OCI-LY1 (cell line): ENCODE measurements at regions not wholly inside any gene's neighbourhood (a gene's known extent, or its start where the extent isn't known, plus 50 kb on each side); places are given as distances from the start of the nearest gene placed in this dataset.

Source experiments
- H2AFZ ChIP-seq: fragments of 200-600 bp; sonication (generic), shearing (Covaris generic); 2 replicates; pipeline ENCODE4 v1.6.0; 2014; ENCODE audit warnings: antibody characterized with exemption, mild to moderate bottlenecking, low read length
- H3F3A ChIP-seq: fragments of 200-600 bp; sonication (generic), shearing (Covaris generic); 2 replicates; pipeline ENCODE4 v1.6.0; 2014; ENCODE audit warnings: mild to moderate bottlenecking, antibody characterized with exemption, low read length, moderate library complexity; ENCODE audit not compliant: insufficient read depth
- H3K27ac ChIP-seq: fragments of 200-600 bp; sonication (generic); 2 replicates; pipeline ENCODE4 v1.5.1; 2014; ENCODE audit warnings: low read length, mixed run types, mild to moderate bottlenecking, low read depth; ENCODE audit not compliant: poor library complexity, severe bottlenecking
- H3K27me3 ChIP-seq: fragments of 200-600 bp; sonication (generic); 2 replicates; pipeline ENCODE4 v1.6.0; 2014; ENCODE audit warnings: antibody characterized with exemption, mild to moderate bottlenecking, low read length, moderate library complexity; ENCODE audit not compliant: insufficient read depth
- H3K36me3 ChIP-seq: fragments of 200-600 bp; sonication (generic); 2 replicates; pipeline ENCODE4 v1.6.1; 2014; ENCODE audit warnings: mild to moderate bottlenecking, antibody characterized with exemption, low read length, moderate library complexity, mixed read lengths; ENCODE audit not compliant: insufficient read depth
- H3K4me1 ChIP-seq: fragments of 200-600 bp; sonication (generic); 2 replicates; pipeline ENCODE4 v1.5.1; 2014; ENCODE audit warnings: mild to moderate bottlenecking, low read length, moderate library complexity; ENCODE audit not compliant: insufficient read depth, severe bottlenecking
- H3K4me2 ChIP-seq: fragments of 200-600 bp; sonication (generic), shearing (Covaris generic); 2 replicates; pipeline ENCODE4 v1.6.1; 2014; ENCODE audit warnings: low read length
- H3K4me3 ChIP-seq: fragments of 200-600 bp; sonication (generic); 2 replicates; pipeline ENCODE4 v1.5.1; 2014; ENCODE audit warnings: low read length, low read depth, mild to moderate bottlenecking, mixed read lengths; ENCODE audit not compliant: poor library complexity, severe bottlenecking
- H3K79me2 ChIP-seq: fragments of 200-600 bp; shearing (Covaris generic); 2 replicates; pipeline ENCODE4 v1.6.1; 2016; ENCODE audit warnings: mixed run types, low read length, mixed read lengths; ENCODE audit not compliant: insufficient read depth
- H3K9ac ChIP-seq: fragments of 200-600 bp; sonication (generic), shearing (Covaris generic); 2 replicates; pipeline ENCODE4 v1.6.1; 2014; ENCODE audit warnings: mild to moderate bottlenecking, low read length, mixed read lengths
- H3K9me2 ChIP-seq: fragments of 200-600 bp; sonication (generic), shearing (Covaris generic); 2 replicates; pipeline ENCODE4 v1.6.1; 2014; ENCODE audit warnings: low read depth, mild to moderate bottlenecking, low read length, mixed read lengths
- H3K9me3 ChIP-seq: fragments of 200-600 bp; shearing (Covaris generic); 2 replicates; pipeline ENCODE4 v1.6.1; 2014; ENCODE audit warnings: low read length, mixed read lengths
- H4K20me1 ChIP-seq: fragments of 200-600 bp; sonication (generic), shearing (Covaris generic); 2 replicates; pipeline ENCODE4 v1.6.0; 2016; ENCODE audit warnings: mild to moderate bottlenecking, low read length; ENCODE audit not compliant: insufficient read depth
- EZH2 ChIP-seq: fragments of 200-600 bp; sonication (generic), shearing (Covaris generic); IDR thresholded peaks from 2 replicates; pipeline ENCODE4 v1.8.0; 2017; ENCODE audit warnings: borderline replicate concordance, mixed run types, mild to moderate bottlenecking, antibody characterized with exemption, low read length, moderate library complexity, mixed read lengths
- TF ChIP-seq, protein P1 (sequence below): fragments of 200-600 bp; sonication (generic), shearing (Covaris generic); IDR thresholded peaks from 2 replicates; pipeline ENCODE4 v1.5.1; 2017; ENCODE audit warnings: mild to moderate bottlenecking, antibody characterized with exemption, low read length, moderate library complexity, mixed read lengths

DNA sequence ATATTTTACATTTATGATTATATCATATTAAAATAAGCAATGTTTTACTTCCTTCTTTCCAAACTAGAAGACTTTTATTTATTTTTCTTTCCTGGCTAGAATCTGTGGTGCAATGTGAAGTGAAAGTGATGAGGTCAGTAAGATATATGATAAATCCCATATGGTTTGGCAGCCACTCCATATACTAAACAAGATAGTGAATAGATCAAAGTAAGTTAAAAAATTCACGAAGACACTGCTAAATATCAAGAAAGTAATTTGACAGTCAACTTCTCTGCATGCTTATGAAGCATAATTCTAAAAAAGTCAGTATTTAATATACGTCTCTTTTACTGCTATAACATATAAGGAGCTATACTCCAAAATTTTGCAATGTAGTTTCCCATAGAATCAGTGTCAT is 972.8 kb downstream of the DTWD2 start:
- no peaks in the 10 kb centered on the region for H3K27me3 ChIP-seq
- H3K9me2 ChIP-seq, result no peaks in the 10 kb centered on the region
- H2AFZ ChIP-seq, result no peak overlapping the region
- H3K4me3 ChIP-seq, result no peak overlapping the region
- no peaks in the 10 kb centered on the region for H3F3A ChIP-seq
- no peaks in the 10 kb centered on the region for H3K4me1 ChIP-seq
- no peaks in the 10 kb centered on the region for H3K79me2 ChIP-seq
- H3K27ac ChIP-seq, result no peak overlapping the region
- no peak overlapping the region for H3K4me2 ChIP-seq
- H3K36me3 ChIP-seq, result no peaks in the 10 kb centered on the region
- TF ChIP-seq EZH2, result no peak
- TF ChIP-seq, protein P1, sequence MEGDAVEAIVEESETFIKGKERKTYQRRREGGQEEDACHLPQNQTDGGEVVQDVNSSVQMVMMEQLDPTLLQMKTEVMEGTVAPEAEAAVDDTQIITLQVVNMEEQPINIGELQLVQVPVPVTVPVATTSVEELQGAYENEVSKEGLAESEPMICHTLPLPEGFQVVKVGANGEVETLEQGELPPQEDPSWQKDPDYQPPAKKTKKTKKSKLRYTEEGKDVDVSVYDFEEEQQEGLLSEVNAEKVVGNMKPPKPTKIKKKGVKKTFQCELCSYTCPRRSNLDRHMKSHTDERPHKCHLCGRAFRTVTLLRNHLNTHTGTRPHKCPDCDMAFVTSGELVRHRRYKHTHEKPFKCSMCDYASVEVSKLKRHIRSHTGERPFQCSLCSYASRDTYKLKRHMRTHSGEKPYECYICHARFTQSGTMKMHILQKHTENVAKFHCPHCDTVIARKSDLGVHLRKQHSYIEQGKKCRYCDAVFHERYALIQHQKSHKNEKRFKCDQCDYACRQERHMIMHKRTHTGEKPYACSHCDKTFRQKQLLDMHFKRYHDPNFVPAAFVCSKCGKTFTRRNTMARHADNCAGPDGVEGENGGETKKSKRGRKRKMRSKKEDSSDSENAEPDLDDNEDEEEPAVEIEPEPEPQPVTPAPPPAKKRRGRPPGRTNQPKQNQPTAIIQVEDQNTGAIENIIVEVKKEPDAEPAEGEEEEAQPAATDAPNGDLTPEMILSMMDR, result no peak
- no peaks in the 10 kb centered on the region for H4K20me1 ChIP-seq
- H3K9me3 ChIP-seq, result no peaks in the 10 kb centered on the region
- no peak overlapping the region for H3K9ac ChIP-seq

GRCh38 chr5:118009741-118010297 is 978.5 kb downstream of the DTWD2 start:
- Histone ChIP-seq H2AFZ (no peak overlapping the region), H3K9me3 (no peaks in the 10 kb centered on the region), H4K20me1 (no peaks in the 10 kb centered on the region), H3K9me2 (no peaks in the 10 kb centered on the region), H3K27me3 (no peaks in the 10 kb centered on the region), H3K79me2 (no peaks in the 10 kb centered on the region), H3K9ac (no peak overlapping the region), H3K27ac (no peak overlapping the region), H3F3A (no peaks in the 10 kb centered on the region), H3K4me3 (no peak overlapping the region), H3K4me2 (no peak overlapping the region), H3K4me1 (no peaks in the 10 kb centered on the region), H3K36me3 (no peaks in the 10 kb centered on the region)
- TF ChIP-seq EZH2, result no peak
- TF ChIP-seq, protein P1, result no peak

GRCh38 chr5:118008779-118009178 is 979.6 kb downstream of the DTWD2 start:
- Histone ChIP-seq H3K4me3 (no peak overlapping the region), H3K4me1 (no peaks in the 10 kb centered on the region), H3K27ac (no peak overlapping the region), H2AFZ (no peak overlapping the region), H3K9ac (no peak overlapping the region), H3K36me3 (no peaks in the 10 kb centered on the region), H3K9me2 (no peaks in the 10 kb centered on the region), H3K9me3 (no peaks in the 10 kb centered on the region), H4K20me1 (no peaks in the 10 kb centered on the region), H3K27me3 (no peaks in the 10 kb centered on the region), H3F3A (no peaks in the 10 kb centered on the region), H3K4me2 (no peak overlapping the region), H3K79me2 (no peaks in the 10 kb centered on the region)
- TF ChIP-seq EZH2, result no peak
- TF ChIP-seq, protein P1, result no peak
